ENCODE measurements at regions not wholly inside any gene's neighbourhood (a gene's known extent, or its start where the extent isn't known, plus 50 kb on each side); places are given as distances from the start of the nearest gene placed in this dataset.

GRCh38 chr3:176814285-176814684, 383.0 kb downstream of the TBL1XR1 start:
- Histone ChIP-seq H3K27ac (ENCODE audit: insufficient read depth, low read depth, low read length, poor library complexity, severe bottlenecking) (no peak overlapping the region), H3K9me3 (ENCODE audit: control insufficient read depth, low read length) (no peaks in the 10 kb centered on the region), H3K27me3 (ENCODE audit: control insufficient read depth, insufficient read depth, low read length, poor library complexity, severe bottlenecking) (no peaks in the 10 kb centered on the region), H3K4me3 (ENCODE audit: insufficient read depth, low read depth, low read length) (no peak overlapping the region), H3K36me3 (ENCODE audit: control insufficient read depth, insufficient read depth, low read length) (no peaks in the 10 kb centered on the region), H3K4me1 (ENCODE audit: control insufficient read depth, insufficient read depth, low read length) (no peaks in the 10 kb centered on the region)
- WGBS, 2 experiments, result 6% methylated on average over 12 of the region's 12 CpGs

DNA sequence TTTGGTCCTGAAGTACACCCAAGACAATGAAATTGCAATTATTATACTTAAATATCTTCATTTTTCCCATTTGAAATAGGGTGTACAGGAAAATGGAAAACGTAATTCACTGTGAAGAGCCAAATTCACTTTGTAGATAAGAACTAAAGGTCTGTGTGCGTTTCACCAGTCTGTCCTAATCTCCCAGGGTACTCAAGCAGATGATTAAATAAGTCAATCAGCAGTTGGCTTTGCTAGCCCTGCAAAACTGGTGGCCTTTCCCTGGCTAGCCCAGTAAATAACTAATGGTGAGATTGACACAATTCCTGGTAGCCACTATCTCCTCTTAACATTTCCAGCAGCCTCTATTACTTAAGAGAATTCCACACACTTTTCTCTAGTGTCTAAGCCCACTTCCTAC, 389.3 kb downstream of the TBL1XR1 start:
- Histone ChIP-seq H3K27ac (ENCODE audit: insufficient read depth, low read depth, low read length, poor library complexity, severe bottlenecking) (no peak overlapping the region), H3K4me3 (ENCODE audit: insufficient read depth, low read depth, low read length) (no peak overlapping the region), H3K27me3 (ENCODE audit: control insufficient read depth, insufficient read depth, low read length, poor library complexity, severe bottlenecking) (no peaks in the 10 kb centered on the region), H3K4me1 (ENCODE audit: control insufficient read depth, insufficient read depth, low read length) (no peaks in the 10 kb centered on the region), H3K9me3 (ENCODE audit: control insufficient read depth, low read length) (no peaks in the 10 kb centered on the region), H3K36me3 (ENCODE audit: control insufficient read depth, insufficient read depth, low read length) (no peaks in the 10 kb centered on the region)
- WGBS, 2 experiments, result 87 to 92% methylated on average over 2 of the region's 2 CpGs

DNA sequence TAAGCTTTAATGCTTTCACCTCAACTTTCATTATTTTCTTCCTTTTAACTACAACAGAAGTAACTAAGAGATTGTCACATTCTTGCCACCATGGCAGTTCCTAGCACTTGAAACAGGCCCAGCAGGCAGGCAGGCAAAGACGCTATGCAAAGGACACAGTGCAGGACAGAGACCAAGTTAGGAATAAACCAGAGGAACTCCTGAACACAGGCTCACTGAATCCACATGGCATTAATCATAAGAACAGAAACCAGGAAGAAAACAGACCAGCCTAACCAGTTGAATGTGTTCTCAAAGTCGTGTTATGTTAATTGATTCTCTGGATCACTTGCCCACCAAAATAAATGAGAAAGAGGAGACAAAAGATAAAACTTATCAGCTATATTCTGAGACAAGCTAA, 397.6 kb downstream of the TBL1XR1 start:
- WGBS, 2 experiments, result 55 to 72% methylated on average over 2 of the region's 2 CpGs
- Histone ChIP-seq H3K4me1 (ENCODE audit: control insufficient read depth, insufficient read depth, low read length) (no peaks in the 10 kb centered on the region), H3K36me3 (ENCODE audit: control insufficient read depth, insufficient read depth, low read length) (no peaks in the 10 kb centered on the region), H3K27me3 (ENCODE audit: control insufficient read depth, insufficient read depth, low read length, poor library complexity, severe bottlenecking) (no peaks in the 10 kb centered on the region), H3K27ac (ENCODE audit: insufficient read depth, low read depth, low read length, poor library complexity, severe bottlenecking) (no peak overlapping the region), H3K4me3 (ENCODE audit: insufficient read depth, low read depth, low read length) (no peak overlapping the region), H3K9me3 (ENCODE audit: control insufficient read depth, low read length) (no peaks in the 10 kb centered on the region)

GRCh38 chr3:176798680-176799079, 398.6 kb downstream of the TBL1XR1 start:
- Histone ChIP-seq H3K4me3 (ENCODE audit: insufficient read depth, low read depth, low read length) (no peak overlapping the region), H3K4me1 (ENCODE audit: control insufficient read depth, insufficient read depth, low read length) (no peaks in the 10 kb centered on the region), H3K9me3 (ENCODE audit: control insufficient read depth, low read length) (no peaks in the 10 kb centered on the region), H3K27me3 (ENCODE audit: control insufficient read depth, insufficient read depth, low read length, poor library complexity, severe bottlenecking) (no peaks in the 10 kb centered on the region), H3K36me3 (ENCODE audit: control insufficient read depth, insufficient read depth, low read length) (no peaks in the 10 kb centered on the region), H3K27ac (ENCODE audit: insufficient read depth, low read depth, low read length, poor library complexity, severe bottlenecking) (no peak overlapping the region)
- 50 to 75% methylated on average over 1 of the region's 1 CpG for WGBS, 2 experiments

- Histone ChIP-seq H3K27ac (ENCODE audit: insufficient read depth, low read depth, low read length, poor library complexity, severe bottlenecking) (no peak overlapping the region), H3K4me1 (ENCODE audit: control insufficient read depth, insufficient read depth, low read length) (no peaks in the 10 kb centered on the region), H3K4me3 (ENCODE audit: insufficient read depth, low read depth, low read length) (no peak overlapping the region)
These were observed 400.9 kb downstream of the TBL1XR1 start for GRCh38 chr3:176796371-176796770.

GRCh38 chr3:176795891-176796290, 401.4 kb downstream of the TBL1XR1 start:
- Histone ChIP-seq H3K4me1 (ENCODE audit: control insufficient read depth, insufficient read depth, low read length) (no peaks in the 10 kb centered on the region), H3K9me3 (ENCODE audit: control insufficient read depth, low read length) (no peaks in the 10 kb centered on the region), H3K36me3 (ENCODE audit: control insufficient read depth, insufficient read depth, low read length) (no peaks in the 10 kb centered on the region), H3K27me3 (ENCODE audit: control insufficient read depth, insufficient read depth, low read length, poor library complexity, severe bottlenecking) (no peaks in the 10 kb centered on the region), H3K27ac (ENCODE audit: insufficient read depth, low read depth, low read length, poor library complexity, severe bottlenecking) (no peak overlapping the region), H3K4me3 (ENCODE audit: insufficient read depth, low read depth, low read length) (no peak overlapping the region)
- WGBS, 2 experiments, result 50% methylated on average over 2 of the region's 2 CpGs; no CpG with 5 or more reads in 1 of the 2 experiments

More at GRCh38 chr3:176796371-176796770, 400.9 kb downstream of the TBL1XR1 start:
- Histone ChIP-seq H3K36me3 (ENCODE audit: control insufficient read depth, insufficient read depth, low read length) (no peaks in the 10 kb centered on the region), H3K9me3 (ENCODE audit: control insufficient read depth, low read length) (no peaks in the 10 kb centered on the region), H3K27me3 (ENCODE audit: control insufficient read depth, insufficient read depth, low read length, poor library complexity, severe bottlenecking) (no peaks in the 10 kb centered on the region)
- 88 to 98% methylated on average over 2 of the region's 2 CpGs for WGBS, 2 experiments

DNA sequence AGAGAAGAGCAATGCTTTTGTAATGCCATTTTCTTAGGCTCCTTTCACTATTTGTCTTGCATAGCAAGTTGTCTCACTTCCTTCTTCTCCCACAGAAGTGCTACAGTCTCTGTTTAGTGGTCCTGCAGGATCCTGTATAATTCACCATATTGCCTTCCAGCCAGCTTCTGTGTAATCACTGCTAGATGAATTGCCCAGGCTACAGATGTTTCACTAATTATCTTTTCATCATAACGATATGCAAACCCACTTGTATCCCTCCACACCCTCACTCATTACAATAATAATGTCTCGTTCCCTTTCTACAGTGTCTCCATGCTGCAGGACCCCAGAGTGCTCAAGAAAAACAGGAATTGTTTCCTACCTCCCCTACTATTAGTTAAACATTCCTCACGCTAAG, 402.9 kb downstream of the TBL1XR1 start:
- Histone ChIP-seq H3K9me3 (ENCODE audit: control insufficient read depth, low read length) (no peaks in the 10 kb centered on the region), H3K27ac (ENCODE audit: insufficient read depth, low read depth, low read length, poor library complexity, severe bottlenecking) (no peak overlapping the region), H3K4me3 (ENCODE audit: insufficient read depth, low read depth, low read length) (no peak overlapping the region), H3K27me3 (ENCODE audit: control insufficient read depth, insufficient read depth, low read length, poor library complexity, severe bottlenecking) (no peaks in the 10 kb centered on the region), H3K4me1 (ENCODE audit: control insufficient read depth, insufficient read depth, low read length) (no peaks in the 10 kb centered on the region), H3K36me3 (ENCODE audit: control insufficient read depth, insufficient read depth, low read length) (no peaks in the 10 kb centered on the region)
- 65 to 77% methylated on average over 3 of the region's 3 CpGs for WGBS, 2 experiments

GRCh38 chr3:176789947-176790346, 407.3 kb downstream of the TBL1XR1 start:
- Histone ChIP-seq H3K4me3 (ENCODE audit: insufficient read depth, low read depth, low read length) (no peak overlapping the region), H3K36me3 (ENCODE audit: control insufficient read depth, insufficient read depth, low read length) (no peaks in the 10 kb centered on the region), H3K27me3 (ENCODE audit: control insufficient read depth, insufficient read depth, low read length, poor library complexity, severe bottlenecking) (no peaks in the 10 kb centered on the region), H3K4me1 (ENCODE audit: control insufficient read depth, insufficient read depth, low read length) (no peaks in the 10 kb centered on the region), H3K27ac (ENCODE audit: insufficient read depth, low read depth, low read length, poor library complexity, severe bottlenecking) (no peak overlapping the region), H3K9me3 (ENCODE audit: control insufficient read depth, low read length) (no peaks in the 10 kb centered on the region)
- WGBS, 2 experiments, result 90 to 97% methylated on average over 2 to 3 of the region's 3 CpGs

DNA sequence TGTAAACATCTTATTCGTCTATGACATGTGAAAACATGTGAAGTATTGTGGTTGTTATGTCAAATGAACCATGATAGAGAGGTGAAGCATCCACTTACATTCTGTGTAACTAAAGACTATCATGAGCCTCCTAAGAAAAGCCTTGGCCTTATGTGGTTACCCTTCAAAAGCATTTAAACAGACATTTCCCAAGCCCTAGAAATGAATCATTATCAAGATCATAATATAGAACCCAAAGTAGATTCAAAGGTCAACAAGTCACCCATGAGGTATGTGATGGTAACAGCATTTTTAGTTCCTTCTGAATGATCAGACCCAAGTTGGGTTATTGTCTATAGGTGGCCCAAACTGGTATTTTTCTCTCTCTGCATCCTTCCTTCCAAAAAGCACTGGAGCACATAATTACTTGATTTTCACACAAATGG, 408.0 kb downstream of the TBL1XR1 start:
- H3K27ac ChIP-seq (ENCODE audit: insufficient read depth, low read depth, low read length, poor library complexity, severe bottlenecking), result no peak overlapping the region
- no peaks in the 10 kb centered on the region for H3K4me1 ChIP-seq (ENCODE audit: control insufficient read depth, insufficient read depth, low read length)
- no peaks in the 10 kb centered on the region for H3K36me3 ChIP-seq (ENCODE audit: control insufficient read depth, insufficient read depth, low read length)
- no peaks in the 10 kb centered on the region for H3K9me3 ChIP-seq (ENCODE audit: control insufficient read depth, low read length)
- H3K4me3 ChIP-seq (ENCODE audit: insufficient read depth, low read depth, low read length), result no peak overlapping the region
- WGBS, 2 experiments, result 100% methylated on average over 1 of the region's 1 CpG
- no peaks in the 10 kb centered on the region for H3K27me3 ChIP-seq (ENCODE audit: control insufficient read depth, insufficient read depth, low read length, poor library complexity, severe bottlenecking)

DNA sequence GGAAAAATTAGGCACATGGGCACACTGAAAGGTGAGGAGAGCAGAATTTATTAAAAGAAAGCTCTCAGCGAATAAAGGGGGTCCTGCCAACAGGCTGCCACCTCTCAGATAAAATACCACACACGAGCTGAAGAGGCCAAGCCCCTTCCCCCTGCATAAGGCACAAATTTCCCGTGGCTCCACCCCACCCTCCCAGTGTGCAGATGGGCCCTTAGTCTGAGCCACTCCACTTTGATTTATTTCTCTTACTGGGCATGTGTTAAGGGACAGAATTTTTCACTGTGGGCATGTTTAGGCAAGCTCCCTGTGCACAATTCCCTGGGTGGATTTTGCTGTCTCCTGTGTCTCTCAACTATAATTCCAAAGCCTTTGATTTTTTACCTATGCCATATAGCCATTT, 409.8 kb downstream of the TBL1XR1 start:
- H3K27me3 ChIP-seq (ENCODE audit: control insufficient read depth, insufficient read depth, low read length, poor library complexity, severe bottlenecking), result no peaks in the 10 kb centered on the region
- H3K36me3 ChIP-seq (ENCODE audit: control insufficient read depth, insufficient read depth, low read length), result no peaks in the 10 kb centered on the region
- H3K27ac ChIP-seq (ENCODE audit: insufficient read depth, low read depth, low read length, poor library complexity, severe bottlenecking), result no peak overlapping the region
- H3K9me3 ChIP-seq (ENCODE audit: control insufficient read depth, low read length), result no peaks in the 10 kb centered on the region
- no peak overlapping the region for H3K4me3 ChIP-seq (ENCODE audit: insufficient read depth, low read depth, low read length)
- no peaks in the 10 kb centered on the region for H3K4me1 ChIP-seq (ENCODE audit: control insufficient read depth, insufficient read depth, low read length)
- WGBS, 2 experiments, result 90 to 92% methylated on average over 3 of the region's 3 CpGs

DNA sequence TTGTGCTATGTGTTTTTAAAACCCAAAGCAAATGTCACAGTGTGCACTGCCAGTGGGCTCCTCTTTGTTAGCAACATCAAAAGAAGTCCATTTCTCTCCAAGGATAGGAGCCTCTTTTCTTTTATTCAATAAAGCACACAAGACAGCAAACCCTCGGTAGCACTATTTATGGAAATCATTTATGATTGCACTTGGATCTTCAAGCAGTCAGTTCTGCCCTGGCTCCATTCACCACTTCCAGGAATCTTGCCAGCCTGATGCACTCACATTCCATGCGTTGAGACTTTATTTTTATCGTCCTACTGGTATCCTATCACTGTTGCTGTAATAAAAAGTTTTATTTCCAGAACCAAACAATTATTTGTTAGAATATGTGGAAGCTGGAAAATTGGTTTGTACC, 412.1 kb downstream of the TBL1XR1 start:
- H3K9me3 ChIP-seq (ENCODE audit: control insufficient read depth, low read length), result no peaks in the 10 kb centered on the region
- no peak overlapping the region for H3K4me3 ChIP-seq (ENCODE audit: insufficient read depth, low read depth, low read length)
- WGBS, 2 experiments, result 76 to 100% methylated on average over 2 to 3 of the region's 3 CpGs
- H3K36me3 ChIP-seq (ENCODE audit: control insufficient read depth, insufficient read depth, low read length), result no peaks in the 10 kb centered on the region
- H3K4me1 ChIP-seq (ENCODE audit: control insufficient read depth, insufficient read depth, low read length), result no peaks in the 10 kb centered on the region
- no peak overlapping the region for H3K27ac ChIP-seq (ENCODE audit: insufficient read depth, low read depth, low read length, poor library complexity, severe bottlenecking)
- no peaks in the 10 kb centered on the region for H3K27me3 ChIP-seq (ENCODE audit: control insufficient read depth, insufficient read depth, low read length, poor library complexity, severe bottlenecking)
